GM13976 (cell line): ENCODE measurements at regions not wholly inside any gene's neighbourhood (a gene's known extent, or its start where the extent isn't known, plus 50 kb on each side); places are given as distances from the start of the nearest gene placed in this dataset.

Experiments
- DNase-seq: peaks from one replicate; pipeline ENCODE4 v3.0.0; 2012; ENCODE audit warnings: low spot score
- in situ Hi-C: fragments of 300-500 bp; cut with MboI; formaldehyde crosslinking; loops from one replicate; pipeline ENCODE4 v1.12.0; 2022; ENCODE audit warnings: low sequenced_read_pairs, mixed read lengths, inconsistent platforms; ENCODE audit not compliant: unreplicated experiment
- TF ChIP-seq, protein P1 (sequence below): IDR thresholded peaks from 2 replicates; pipeline ENCODE4 v1.5.1; 2012; ENCODE audit warnings: borderline replicate concordance, mild to moderate bottlenecking; ENCODE audit not compliant: insufficient read depth; ENCODE audit errors: extremely low read depth, missing control alignments, control extremely low read depth

DNA sequence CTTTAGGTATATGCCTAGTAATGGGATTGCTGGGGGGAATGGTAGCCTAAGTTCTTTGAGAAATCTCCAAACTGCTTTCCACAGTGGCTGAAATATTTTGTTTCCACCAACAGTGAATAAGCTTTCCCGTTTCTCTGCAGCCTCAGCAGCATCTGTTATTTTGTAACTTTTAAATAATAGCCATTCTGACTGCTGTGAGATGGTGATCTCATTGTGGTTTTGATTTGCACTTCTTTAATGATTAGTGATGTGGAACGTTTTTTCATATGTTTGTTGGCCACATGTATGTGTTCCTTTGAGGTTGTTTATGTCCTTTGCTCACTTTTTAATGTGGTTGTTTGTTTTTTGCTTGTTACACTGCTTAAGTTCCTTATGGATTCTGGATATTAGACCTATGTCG, 237.4 kb downstream of the CENPF start:
- no peak for DNase-seq
- in situ Hi-C loops, result no loop called here
- TF ChIP-seq, protein P1, sequence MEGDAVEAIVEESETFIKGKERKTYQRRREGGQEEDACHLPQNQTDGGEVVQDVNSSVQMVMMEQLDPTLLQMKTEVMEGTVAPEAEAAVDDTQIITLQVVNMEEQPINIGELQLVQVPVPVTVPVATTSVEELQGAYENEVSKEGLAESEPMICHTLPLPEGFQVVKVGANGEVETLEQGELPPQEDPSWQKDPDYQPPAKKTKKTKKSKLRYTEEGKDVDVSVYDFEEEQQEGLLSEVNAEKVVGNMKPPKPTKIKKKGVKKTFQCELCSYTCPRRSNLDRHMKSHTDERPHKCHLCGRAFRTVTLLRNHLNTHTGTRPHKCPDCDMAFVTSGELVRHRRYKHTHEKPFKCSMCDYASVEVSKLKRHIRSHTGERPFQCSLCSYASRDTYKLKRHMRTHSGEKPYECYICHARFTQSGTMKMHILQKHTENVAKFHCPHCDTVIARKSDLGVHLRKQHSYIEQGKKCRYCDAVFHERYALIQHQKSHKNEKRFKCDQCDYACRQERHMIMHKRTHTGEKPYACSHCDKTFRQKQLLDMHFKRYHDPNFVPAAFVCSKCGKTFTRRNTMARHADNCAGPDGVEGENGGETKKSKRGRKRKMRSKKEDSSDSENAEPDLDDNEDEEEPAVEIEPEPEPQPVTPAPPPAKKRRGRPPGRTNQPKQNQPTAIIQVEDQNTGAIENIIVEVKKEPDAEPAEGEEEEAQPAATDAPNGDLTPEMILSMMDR, result no peak

DNA sequence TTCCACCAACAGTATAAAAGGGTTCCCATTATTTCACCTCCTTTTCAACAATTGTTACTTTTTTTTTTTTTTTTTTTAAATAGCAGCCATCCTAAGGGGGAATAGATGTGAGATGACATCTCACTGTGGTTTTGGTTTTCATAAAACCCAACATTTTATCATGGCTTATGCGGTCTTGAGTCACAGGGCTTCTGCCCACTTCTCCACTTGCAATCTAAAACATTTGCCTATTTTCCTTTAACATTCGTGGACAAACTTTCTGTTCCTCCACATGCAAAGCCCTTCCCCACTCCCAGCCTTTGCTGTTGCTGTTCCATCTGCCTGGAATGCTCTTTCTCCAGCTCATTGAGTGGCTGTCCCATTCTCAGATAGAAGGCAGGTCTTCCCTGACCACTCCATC, 239.7 kb upstream of the KCNK2 start:
- TF ChIP-seq, protein P1, result no peak
- in situ Hi-C loops, result no loop called here
- no peak for DNase-seq

DNA sequence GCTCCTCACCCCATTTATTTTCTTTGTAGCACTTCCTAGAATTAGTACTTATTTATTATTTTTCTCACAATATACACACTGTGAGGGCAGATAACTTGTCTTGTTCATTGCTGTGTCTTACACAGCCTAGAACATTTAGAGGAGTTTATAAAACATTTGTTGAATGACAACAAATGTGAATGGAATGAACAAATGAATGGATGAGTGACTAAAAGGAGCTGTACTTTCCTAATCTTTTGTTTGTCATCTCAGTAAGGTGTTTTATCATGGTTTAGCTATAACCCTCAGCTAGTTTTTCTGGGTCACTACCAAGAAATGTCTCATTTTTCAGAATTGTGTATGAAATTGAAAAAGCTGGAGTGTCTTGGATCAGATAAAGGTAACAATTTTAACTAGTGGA, 239.3 kb upstream of the KCNK2 start:
- TF ChIP-seq, protein P1, result no peak
- in situ Hi-C loops, result no loop called here
- no peak for DNase-seq

GRCh38 chr1:214844319-214844718, 238.2 kb upstream of the KCNK2 start:
- in situ Hi-C loops, result no loop called here
- DNase-seq, result no peak
- TF ChIP-seq, protein P1, result no peak

- TF ChIP-seq, protein P1, result no peak
Observed at GRCh38 chr1:214846276-214846675, 236.3 kb upstream of the KCNK2 start.

DNA sequence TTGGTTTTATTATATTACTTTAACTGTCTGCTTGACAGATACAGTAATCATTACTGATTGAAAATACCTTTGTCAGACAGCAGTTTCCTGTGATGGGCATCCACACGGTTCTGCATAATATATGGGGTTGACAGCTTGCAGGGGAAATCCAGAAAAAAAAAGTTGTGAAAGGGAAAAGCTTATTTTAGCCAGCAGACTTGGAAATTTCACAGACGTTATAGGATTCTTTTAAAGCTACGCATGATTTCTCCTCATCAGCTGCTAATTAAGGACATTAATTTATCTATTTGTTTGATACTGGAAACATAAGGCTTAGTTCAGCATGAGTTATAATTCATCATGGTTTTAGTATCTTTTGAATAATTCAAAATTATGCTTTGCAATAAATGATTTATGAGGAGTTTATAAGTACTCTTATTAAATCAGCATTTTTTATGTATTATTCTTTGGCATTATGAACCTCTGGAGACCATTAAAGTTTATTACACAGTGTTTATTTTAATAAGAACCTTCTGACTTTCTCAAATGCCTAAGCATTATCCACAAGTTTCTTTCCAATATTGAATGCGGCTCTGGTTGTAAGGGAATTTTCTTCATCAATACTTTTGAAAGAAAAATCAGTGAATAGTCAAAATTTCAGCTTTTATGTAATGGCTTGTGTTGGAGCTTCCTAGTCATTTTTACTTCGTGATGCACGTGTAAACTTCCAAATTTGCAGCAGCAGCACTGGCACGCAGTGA, 235.3 kb upstream of the KCNK2 start:
- TF ChIP-seq, protein P1, result no peak
- in situ Hi-C loops, result no loop called here
- no peak for DNase-seq

More at GRCh38 chr1:214846276-214846675, 236.3 kb upstream of the KCNK2 start:
- in situ Hi-C loops, result no loop called here
- no peak for DNase-seq
